A172 (cell line): ENCODE measurements at regions not wholly inside any gene's neighbourhood (a gene's known extent, or its start where the extent isn't known, plus 50 kb on each side); places are given as distances from the start of the nearest gene placed in this dataset.
"Not testable (repeated sequence)": the region's sequence is repeated elsewhere in the genome, so short reads cannot be mapped to it uniquely, and the experiment has no call there.

Experiments used
- DNase-seq: peaks from one replicate; pipeline ENCODE4 v3.0.0-alpha.2; 2015; ENCODE audit warnings: low spot score

DNA sequence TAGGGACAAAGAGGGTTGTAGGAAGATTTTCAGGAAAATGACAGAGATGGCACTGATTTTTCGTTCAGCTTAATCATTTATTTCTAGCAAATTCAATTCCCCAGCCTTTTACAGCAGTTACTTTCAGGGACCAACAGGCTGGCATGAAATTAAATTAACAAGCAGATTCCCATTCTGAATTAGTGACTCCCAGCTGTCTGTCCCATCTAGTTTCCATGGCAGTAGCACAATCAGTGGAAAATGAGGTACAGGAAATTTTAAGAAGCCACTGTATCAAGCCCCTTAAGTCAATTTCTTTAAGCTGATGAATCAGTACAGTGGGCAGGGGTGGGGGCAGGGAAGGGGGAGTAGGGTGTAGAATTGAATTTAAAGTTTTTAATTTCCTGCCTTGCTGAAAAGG lies 121.1 kb upstream of the TEX13C start:
- DNase-seq: no peak

DNA sequence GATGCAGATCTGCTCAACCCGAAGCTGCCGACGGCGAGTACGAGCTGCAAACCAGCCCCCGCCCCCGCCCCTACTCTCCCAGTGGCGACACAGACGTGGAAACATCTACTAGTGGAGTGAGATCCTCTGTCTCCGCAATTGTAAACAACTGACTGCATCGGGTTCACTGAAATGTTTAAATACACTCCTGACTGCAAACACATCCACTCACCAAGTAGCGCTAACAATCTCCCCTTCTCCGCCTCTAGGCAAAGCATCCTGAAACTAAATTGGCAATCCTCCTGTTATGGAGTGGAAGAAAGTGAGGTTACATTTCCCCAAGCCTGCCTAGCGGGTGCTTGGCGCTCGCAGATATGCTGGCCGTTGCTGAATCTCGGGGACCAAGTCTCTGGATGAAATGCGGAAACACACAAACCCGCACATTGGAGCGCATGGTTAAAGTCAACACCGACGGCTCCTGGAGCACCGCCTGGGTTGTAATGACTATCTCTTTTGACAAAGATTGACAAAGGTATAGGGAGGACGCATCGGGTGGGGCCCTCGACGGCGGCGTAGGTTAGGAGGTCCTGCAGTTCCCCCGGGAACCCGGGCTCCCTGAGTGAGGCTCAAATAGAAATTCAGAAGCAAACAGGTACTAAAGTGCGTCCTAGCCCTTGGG lies 117.0 kb upstream of the TEX13C start:
- no peak for DNase-seq

DNA sequence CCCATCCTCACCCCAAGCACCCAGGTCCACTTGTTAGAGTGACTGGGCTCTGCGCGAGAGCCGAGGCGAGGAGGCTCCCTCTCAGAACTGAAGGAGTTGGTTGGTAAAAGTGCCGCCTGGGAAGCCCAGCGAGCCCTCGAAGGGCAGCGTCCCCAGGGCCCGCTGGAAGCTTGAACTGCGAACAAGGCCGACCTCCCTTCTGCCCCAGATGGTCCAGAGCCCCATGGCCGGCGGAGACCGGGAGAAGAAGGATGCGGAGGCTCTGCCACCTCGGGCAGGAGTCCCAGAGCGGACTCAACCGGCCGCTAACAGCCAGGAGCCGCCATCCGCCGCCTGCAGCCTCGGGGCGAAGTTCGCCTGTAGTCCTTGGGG lies 116.3 kb upstream of the TEX13C start:
- DNase-seq: no peak

DNA sequence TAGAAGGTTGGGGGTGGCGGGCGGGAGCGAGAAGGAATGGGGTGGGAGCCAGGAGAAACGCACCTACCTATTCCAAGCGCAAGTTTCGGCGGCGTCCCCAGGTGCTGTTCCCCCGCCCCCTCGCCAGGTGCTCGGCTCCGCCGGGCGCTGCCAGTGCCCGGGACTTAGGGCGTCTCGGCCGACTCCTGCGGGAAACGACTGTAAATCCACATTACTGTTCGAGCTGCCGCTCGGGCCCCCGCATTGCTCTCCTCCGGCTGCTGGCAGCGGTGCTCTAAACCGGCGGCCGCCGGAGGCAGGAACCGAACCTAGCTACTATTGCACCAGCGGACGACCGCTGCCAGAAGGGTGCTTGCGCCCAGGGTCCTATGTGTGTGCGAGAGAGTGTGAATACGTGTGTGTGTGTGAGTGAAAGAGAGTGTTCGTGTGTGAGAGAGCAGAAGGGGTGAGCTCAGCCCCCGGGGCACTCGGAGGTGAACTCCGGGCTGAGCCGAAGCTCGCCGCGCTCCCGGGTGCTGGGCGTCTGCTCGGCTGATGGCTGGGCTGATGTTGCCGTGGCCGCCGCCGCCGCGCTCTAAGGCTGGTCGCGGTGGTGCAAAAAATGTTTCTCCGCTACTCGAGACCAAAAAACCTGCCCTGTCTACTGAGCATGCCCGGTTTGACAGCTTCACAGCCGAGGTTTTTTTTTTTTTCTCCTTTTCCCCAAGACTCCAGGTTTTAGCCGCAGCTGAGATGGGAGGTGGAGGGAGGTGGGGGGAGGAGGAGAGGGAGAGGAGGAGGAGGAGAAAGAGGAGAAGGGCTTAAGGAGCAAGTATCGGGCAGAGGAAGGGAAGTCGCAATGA lies 115.7 kb upstream of the TEX13C start:
- no peak for DNase-seq

DNA sequence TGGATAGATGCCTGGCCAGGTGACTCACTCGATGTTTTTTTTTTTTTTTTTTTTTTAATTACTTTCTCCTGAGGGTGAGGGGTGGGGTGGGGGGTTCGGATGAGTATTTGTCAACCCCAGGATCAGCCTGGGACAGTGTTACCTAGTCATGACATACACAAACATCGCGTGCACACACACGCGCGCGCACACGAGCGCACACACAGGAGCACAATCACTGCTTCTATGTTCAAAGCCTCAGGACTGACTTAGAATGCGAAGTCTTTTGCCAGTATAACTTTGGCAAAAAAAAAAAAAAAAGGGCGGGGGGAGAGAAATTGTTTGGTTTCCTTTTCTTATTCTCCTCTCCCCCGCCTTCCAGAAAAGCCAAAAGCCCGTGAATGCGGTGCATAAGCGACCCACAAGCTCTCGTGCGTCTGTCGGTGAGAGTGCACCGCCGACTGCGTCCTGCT lies 115.0 kb upstream of the TEX13C start:
- DNase-seq: no peak

DNA sequence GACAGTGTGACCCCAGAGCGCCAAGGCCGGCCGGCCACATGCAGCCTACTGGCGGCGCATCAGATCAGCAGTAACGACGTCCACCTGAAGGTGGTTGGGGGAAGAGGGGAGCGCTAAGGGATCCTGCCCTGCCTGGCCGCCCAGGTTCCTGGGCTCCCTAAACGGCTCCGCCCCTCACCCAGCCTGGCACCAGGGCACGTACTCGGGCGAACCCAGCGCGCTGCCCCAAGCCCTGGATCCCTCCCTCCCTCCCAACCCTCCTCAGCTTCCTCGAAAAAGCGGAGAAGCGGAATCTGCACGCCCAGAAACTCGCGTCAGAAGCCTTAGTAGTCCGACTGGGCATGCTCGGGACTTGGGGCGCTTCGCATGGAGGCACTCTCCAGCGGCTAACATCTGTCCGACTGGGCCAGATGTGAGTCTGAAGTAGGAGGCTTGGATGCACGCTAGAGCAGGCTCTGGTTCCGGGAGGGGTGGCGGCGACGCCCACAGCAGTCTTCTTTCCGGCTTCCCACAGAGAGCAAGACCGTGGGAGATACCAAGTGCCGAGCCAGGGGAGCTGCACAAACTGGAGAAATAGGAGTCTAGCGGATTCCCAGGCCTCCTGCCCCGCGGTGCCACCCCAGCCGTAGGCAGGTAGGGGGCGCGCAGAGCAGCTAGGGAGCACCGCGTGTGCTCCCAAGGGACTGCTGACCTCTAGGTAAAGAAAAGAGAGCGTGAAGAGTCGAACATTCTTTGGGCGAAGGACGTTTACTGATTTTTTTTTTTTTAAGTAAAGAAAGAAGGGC lies 114.3 kb upstream of the TEX13C start:
- no peak for DNase-seq

DNA sequence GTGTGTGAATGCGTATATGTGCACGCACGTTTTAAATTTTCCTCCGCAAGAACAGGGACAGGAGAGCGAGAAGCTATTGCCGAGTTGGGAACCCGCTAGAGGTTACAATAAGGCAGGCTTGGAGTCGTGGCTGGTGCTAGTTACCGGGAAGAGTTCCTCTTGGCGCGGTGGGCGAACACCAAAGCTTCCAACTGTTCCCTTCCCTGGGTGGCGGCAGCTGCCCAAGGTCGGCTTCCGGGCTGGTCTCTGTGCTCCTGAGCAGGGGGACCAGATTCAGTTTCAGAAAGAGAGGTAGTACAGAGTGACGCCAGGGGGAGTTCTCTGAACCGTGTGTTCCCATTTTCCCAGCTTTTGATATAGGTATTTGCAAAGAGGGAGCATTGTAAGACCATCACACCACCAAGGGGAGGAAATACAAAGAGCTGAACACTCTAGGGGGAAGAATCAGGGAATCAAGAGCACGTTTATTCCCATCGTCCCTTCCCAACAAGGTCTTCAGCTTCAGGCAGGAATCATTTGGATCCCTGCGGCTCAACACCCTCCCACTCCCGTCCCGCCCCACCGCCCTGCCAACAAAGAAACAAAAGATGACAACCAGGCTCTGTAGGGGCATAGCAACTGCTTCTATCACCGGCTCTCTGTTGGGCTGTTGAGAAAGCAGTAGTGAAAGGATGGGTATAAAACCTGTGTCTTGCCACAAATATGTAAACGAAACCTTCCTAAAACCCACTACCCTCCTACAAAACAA lies 113.6 kb upstream of the TEX13C start:
- no peak for DNase-seq

DNA sequence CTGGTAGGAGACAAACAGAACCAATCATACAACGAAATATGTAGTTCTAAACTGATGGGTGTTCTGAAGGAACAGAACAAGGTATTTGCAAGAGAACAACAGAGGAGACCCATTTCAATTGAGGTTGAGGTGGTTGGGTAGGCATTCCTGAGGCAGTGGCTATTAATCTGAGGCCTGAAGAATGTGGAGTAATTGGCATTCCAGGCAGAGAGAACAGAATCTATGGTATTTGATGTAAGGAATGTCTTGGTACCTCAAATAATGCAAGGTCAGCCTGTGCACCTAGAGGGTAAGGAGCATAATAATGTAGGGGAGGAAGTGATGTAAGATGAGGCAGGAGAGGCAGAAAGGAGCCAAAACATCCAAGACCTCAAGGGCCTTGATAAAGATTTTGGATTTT lies 109.5 kb upstream of the TEX13C start:
- no peak for DNase-seq

DNA sequence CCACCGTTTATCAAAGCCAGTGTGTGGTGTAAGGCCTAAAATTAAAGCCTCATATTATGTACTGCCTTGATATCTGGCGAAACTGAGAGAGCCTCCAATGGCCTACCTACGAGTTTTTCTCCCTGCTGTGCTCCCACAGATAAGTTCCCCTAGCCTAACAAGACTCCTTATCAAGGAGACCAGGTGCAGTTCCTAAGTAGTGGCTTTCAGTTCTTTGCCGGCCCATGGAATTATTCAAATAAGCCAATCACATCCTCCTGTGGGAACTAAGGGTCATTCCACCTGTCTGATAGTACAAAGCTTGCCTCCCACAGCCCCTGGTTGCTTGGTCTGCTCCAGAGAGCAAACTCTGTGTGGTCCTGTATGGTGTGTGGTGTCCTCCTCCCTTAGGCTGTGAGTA lies 99.8 kb upstream of the TEX13C start:
- DNase-seq: no peak

DNA sequence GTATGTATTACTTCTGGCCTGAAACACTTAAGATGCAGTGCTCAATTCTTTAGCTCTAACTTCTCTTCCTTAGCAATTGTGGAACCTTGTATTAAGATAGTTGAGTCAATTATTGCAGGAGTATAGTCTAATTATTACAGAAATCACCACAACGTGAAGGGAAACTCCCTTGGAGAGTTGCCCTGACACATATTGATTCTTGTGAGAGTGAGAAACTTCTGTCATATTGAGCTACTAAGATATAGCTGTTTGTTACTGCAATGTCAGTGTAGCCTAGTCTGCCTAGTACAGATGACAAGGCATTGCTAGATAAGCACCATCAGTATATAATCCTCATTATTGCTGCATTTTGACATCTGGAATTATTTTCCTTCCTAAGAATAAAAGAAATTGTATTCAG lies 82.7 kb upstream of the TEX13C start:
- no peak for DNase-seq

DNA sequence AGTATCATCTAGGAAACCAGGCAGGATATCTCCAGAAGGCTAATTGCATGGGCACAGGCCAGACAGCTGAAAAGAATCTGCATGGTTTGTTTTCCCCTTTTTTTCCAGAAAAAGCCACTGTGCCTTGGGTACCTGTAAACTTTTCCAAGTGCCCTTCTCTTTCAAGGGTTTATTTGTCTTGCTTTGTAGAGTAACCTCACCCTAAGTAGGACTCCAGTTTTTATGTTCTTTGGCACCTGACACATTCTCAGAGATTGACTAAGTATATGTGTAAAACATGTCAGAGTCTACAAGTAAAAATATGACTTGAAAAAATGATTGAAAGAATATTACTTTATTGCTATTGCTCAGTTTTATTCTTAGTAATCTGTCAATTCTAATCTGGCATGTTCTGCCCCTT lies 70.7 kb upstream of the TEX13C start:
- no peak for DNase-seq

DNA sequence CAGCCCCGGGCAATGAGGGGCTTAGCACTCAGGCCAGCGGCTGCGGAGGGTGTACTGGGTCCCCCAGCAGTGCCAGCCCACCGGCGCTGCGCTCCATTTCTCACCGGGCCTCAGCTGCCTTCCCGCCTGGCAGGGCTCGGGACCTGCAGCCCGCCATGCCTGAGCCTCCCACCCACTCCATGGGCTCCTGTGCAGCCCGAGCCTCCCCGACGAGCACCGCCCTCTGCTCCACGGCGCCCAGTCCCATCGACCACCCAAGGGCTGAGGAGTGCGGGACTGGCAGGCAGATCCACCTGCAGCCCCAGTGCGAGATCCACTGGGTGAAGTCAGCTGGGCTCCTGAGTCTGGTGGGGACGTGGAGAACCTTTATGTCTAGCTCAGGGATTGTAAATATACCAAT lies 63.9 kb upstream of the TEX13C start:
- not testable (repeated sequence) for DNase-seq

DNA sequence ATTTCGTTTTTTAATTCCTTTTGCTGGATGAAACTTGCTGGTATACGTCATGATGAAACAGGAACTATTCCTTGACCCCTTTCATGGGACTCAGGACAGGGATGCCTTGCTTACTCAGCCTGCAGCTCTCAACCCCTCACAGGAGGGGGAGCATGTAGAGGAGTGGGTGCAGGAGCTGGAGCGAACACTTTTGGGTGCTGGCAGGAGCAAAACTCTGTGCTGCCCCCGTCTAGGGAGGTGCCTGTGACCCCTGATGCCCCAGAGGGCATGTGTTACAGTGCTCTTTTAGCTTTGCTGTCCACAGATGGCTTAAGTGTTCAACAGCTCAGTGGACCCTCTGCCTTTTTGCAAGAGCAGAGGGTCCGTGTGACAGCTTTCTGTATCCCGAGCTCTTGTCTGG lies 56.8 kb upstream of the TEX13C start:
- no peak for DNase-seq

DNA sequence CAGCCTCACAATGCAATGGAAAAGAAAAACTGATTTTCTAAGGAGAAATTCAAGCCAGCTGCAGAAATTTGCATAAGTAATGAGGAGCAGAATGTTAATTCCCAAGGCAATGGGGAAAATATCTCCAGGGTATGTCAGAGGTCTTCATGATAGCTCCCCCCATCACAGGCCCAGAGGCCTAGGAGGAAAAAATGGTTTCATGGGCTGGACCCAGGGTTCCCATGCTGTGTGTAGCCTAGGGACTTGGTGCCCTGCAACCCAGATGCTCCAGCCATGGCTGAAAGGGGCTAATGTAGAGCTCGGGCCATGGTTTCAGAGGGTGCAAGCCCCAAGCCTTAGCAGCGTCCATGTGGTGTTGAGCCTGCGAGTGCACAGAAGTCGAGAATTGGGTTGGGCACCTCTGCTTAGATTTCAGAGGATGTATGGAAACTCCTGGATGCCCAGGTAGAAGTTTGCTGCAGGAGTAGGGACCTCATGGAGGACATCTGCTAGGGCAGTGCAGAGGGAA lies 53.5 kb upstream of the TEX13C start:
- DNase-seq: no peak
